WERI-Rb-1 (cell line): ENCODE measurements at regions not wholly inside any gene's neighbourhood (a gene's known extent, or its start where the extent isn't known, plus 50 kb on each side); places are given as distances from the start of the nearest gene placed in this dataset.

Experiments
- DNase-seq: peaks from one replicate; pipeline ENCODE4 v3.0.0-alpha.2; 2020
- H3K27ac ChIP-seq: fragments of 250-450 bp; sonication (Bioruptor Pico); 2 replicates; pipeline ENCODE4 v1.5.1; 2020; ENCODE audit warnings: mild to moderate bottlenecking, moderate library complexity
- H3K27me3 ChIP-seq: fragments of 250-450 bp; sonication (Bioruptor Pico); 2 replicates; pipeline ENCODE4 v1.5.1; 2021; ENCODE audit warnings: mild to moderate bottlenecking, low read depth, moderate library complexity; ENCODE audit not compliant: insufficient read depth, severe bottlenecking
- H3K36me3 ChIP-seq: fragments of 250-450 bp; sonication (Bioruptor Pico); 2 replicates; pipeline ENCODE4 v1.5.1; 2020; ENCODE audit warnings: mild to moderate bottlenecking, moderate library complexity
- H3K4me3 ChIP-seq: 2 replicates; pipeline ENCODE4 v1.5.1; 2011; ENCODE audit warnings: low read depth, mild to moderate bottlenecking, control low read depth, low read length
- H3K9me3 ChIP-seq: fragments of 250-450 bp; sonication (Bioruptor Pico); 2 replicates; pipeline ENCODE4 v1.5.1; 2021; ENCODE audit warnings: mild to moderate bottlenecking, moderate library complexity; ENCODE audit not compliant: severe bottlenecking
- CTCF ChIP-seq: IDR thresholded peaks from 2 replicates; pipeline ENCODE4 v1.5.1; 2011; ENCODE audit warnings: low read depth, mild to moderate bottlenecking, control low read depth, inconsistent platforms, low read length

DNA sequence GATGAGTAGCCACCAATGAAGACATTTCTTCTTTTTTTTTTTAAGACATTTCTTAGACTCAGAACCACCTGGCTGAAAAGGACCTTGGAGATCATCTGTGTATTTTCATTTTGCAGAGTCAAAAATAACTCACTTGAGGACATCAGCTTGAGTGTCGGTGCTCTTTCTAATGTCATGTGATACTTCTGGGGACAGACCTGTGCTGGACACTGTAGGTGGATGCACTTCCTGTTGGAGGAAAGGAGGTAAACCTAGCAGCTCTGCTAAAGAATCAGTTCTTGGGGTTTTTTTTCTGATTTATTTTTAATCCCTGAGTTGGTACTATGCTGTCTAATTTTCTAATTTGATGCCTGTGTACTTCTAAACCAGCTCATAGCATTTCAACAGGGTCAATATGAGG lies 283.9 kb upstream of the CRIM1 start:
- Histone ChIP-seq H3K9me3 (no peaks in the 10 kb centered on the region), H3K27me3 (no peaks in the 10 kb centered on the region), H3K36me3 (no peaks in the 10 kb centered on the region), H3K27ac (no peak overlapping the region), H3K4me3 (no peak overlapping the region)
- DNase-seq = no peak
- TF ChIP-seq CTCF = no peak

DNA sequence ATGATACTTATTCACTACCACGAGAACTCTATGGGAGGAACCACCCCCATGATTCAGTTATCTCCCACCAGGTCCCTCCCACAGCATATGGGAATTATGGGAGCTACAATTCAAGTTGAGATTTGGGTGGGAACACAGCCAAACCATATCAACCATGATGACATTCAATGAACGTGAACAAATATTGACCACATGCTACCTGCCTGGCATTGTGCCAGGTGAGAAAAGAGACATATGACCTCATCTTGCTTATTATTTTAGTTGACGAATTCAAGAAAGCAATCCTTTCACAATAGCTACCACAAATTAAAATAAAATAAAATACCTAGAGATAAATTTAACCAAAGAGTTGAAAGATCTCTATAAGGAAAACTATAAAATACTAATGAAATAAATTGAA lies 286.5 kb upstream of the CRIM1 start:
- Histone ChIP-seq H3K27me3 (no peaks in the 10 kb centered on the region), H3K27ac (no peak overlapping the region)
- DNase-seq = no peak

DNA sequence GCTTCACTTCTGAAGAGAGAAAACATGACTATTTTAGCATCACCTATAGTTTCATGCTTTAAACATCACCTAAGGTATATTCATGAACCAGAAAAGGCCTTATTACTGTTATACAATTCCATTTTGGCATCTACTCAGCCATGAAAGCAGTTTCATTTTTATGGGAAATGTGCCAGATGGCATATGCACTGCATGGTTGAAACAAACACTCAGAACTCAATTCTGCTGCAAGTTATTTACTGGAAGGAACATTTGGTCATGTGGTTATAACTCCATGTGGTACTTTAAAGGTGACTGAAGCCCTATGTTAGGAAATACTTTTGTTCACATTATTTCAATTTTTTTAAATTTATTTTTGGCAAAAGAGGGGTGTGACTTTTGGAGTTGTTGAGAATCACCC lies 287.5 kb upstream of the CRIM1 start:
- peaks cover 6% of the 10 kb centered on the region for H3K9me3 ChIP-seq
- no peak for DNase-seq
- H3K4me3 ChIP-seq = no peak overlapping the region
- TF ChIP-seq CTCF = no peak
- no peaks in the 10 kb centered on the region for H3K27me3 ChIP-seq
- H3K27ac ChIP-seq = no peak overlapping the region
- no peaks in the 10 kb centered on the region for H3K36me3 ChIP-seq

More for the DNA sequence above, 286.5 kb upstream of the CRIM1 start:
- H3K4me3 ChIP-seq = no peak overlapping the region
- peaks cover 6% of the 10 kb centered on the region for H3K9me3 ChIP-seq
- H3K36me3 ChIP-seq = no peaks in the 10 kb centered on the region
- no peak for TF ChIP-seq CTCF

DNA sequence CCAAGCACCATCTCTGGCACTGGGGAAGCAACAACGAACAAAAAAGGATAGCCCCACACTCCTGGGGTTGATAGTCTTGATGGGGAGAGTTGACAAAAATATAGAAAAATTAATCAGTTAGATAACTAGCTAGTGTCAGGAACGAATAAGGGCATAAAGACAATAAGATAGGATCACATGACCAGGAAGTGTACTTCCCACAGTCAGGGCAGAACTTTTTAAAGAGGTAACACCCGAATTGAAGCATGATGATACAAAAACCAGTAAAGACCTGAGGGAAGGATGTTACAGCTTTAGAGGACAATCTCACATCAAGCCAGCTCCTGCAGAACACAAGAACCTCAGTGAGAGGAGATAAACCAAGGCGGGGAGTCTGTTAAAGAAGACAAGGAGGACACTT lies 295.4 kb upstream of the CRIM1 start:
- Histone ChIP-seq H3K36me3 (no peaks in the 10 kb centered on the region), H3K4me3 (no peak overlapping the region), H3K9me3 (peaks cover 5% of the 10 kb centered on the region), H3K27ac (no peak overlapping the region), H3K27me3 (no peaks in the 10 kb centered on the region)
- DNase-seq = no peak
- no peak for TF ChIP-seq CTCF

GRCh38 chr2:36059691-36060090 lies 295.9 kb upstream of the CRIM1 start:
- no peak overlapping the region for H3K27ac ChIP-seq

More at GRCh38 chr2:36059691-36060090, 295.9 kb upstream of the CRIM1 start:
- TF ChIP-seq CTCF = no peak
- no peak overlapping the region for H3K4me3 ChIP-seq
- no peak for DNase-seq
- peaks cover 3% of the 10 kb centered on the region for H3K9me3 ChIP-seq
- H3K36me3 ChIP-seq = no peaks in the 10 kb centered on the region
- no peaks in the 10 kb centered on the region for H3K27me3 ChIP-seq
